GM19397 (cell line): ENCODE measurements at regions not wholly inside any gene's neighbourhood (a gene's known extent, or its start where the extent isn't known, plus 50 kb on each side); places are given as distances from the start of the nearest gene placed in this dataset.

Source experiments
- ATAC-seq: cut with Tn5 transposase; IDR thresholded peaks from one replicate; pipeline ENCODE4 v1.9.1; 2021; ENCODE audit warnings: mild to moderate bottlenecking, moderate library complexity; ENCODE audit not compliant: unreplicated experiment

DNA sequence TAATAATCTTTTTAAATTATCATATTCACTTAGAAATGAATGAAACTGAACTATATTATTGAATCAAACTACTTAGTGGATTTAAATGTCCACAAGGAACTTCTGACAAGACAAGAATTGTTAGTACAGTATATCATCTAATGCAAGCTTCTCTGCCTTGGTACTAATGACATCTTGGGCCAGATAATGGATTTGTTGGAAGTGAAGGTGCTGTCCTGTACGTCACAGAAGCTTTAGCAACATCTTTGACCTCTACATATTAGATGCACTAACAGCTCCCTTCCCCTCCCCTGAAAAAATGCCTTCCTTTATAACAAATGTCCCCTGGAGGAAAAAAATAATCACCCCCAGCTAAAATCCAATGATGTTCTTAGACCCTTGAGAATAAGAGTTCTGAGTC is 695.8 kb upstream of the EYS start:
- ATAC-seq = no peak

DNA sequence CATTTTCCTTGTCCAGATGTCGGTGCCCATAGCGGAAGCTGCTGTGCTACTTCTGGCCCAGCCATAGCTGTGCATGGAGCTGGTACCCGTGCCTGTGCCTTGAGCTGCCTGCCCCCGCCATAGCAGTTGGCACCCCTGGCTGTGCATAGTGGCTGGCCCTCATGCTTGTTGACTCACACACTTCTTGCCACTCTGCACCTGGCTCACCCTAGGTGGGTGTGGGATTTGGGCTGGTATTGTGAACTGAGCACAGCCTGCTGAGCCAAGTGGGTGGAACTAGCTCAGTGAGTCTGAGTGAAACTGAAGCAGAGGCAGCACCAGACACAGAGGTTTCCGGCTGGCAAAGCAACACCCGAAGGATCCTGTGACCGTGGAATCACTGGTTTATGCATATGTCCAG is 689.5 kb upstream of the EYS start:
- ATAC-seq = no peak

DNA sequence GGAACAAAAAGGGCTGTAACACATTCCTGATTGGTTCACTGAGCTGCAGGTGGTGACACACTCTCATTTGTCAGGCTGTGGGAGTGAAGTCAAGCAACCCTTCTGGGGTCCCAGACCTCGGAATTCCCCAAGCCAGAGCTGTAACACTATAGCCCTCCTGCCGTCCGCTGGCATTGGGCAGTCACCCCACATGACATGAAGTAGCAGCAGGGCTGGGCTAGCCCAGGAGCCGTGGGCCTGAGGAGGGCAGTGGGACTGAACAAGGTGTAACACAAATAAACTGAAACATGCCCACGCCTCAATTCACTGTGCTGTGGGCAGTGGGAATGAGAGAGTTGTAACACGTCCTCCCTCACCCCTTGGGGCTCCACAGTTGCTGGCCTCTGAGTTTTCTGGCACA is 689.1 kb upstream of the EYS start:
- ATAC-seq = no peak

DNA sequence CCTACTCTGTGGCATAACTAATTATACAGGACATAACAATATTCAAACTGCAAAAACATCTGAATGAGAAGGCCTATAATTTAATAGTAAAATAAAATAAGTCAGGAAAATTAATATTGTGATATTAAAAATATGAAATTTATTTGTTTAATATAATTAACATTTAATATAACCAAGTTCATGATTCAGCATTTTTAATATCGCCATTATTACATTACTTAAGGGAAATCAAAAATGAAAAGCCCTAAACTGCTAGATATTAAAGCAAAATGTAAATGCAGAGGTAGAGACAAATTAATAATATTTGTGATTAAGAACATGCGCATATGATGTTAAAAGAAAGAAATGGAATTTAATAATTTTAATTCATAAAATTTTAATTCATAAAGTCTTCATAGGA is 683.4 kb upstream of the EYS start:
- ATAC-seq = no peak

DNA sequence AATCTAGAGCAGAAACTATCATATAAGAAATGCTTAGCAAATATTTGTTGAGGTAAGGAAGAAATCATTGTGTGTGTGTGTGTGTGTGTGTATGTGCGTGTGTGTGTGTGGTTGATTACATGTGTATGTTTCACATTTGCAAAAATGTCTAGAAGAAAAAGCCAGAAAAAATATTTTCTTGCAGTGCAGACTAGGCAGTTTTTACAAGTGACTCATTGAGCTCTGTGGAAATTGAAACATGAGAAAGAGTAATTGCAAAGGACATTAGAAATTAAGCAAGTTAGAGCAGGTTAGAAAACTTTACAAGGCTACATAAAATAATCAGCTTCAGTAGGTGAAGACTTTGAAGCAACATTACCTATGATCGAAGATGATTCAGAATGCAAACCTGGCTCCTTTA is 669.0 kb upstream of the EYS start:
- no peak for ATAC-seq

DNA sequence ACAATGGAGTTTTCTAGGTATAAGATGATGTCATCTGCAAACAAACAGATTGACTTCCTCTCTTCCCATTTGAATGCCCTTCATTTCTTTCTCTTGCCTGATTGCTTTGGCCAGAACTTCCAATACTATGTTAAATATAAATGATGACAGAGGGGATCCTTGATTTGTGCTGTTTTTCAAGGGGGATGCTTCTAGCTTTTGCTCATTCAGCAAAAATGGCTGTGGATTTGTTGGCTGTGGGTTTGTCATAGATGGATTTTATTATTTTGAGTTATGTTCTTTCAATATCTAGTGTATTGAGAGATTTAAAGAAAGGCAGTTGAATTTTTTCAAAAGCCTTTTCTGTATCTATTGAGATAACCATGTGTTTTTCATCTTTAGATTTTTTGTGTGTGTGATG is 662.4 kb upstream of the EYS start:
- no peak for ATAC-seq

DNA sequence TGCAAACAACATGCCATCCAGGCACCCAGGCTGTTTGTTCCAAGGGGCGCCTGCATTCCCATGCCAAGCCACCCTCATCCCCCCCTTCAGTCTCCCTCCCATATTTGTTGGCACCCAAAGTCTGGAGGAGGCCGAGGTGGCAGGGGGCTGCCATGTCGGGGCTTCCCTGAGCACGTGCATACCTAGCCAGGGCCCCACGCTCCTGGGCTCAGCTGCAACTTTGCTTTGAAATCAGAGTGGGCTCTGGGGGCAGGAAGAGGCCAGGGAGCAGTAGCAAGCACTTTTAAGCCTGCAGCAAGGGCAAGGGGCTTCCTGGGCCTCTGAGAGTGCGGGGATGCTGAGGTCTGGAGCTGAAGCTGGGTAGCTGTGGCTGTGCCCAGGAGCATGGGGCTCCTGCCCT is 655.9 kb upstream of the EYS start:
- no peak for ATAC-seq

DNA sequence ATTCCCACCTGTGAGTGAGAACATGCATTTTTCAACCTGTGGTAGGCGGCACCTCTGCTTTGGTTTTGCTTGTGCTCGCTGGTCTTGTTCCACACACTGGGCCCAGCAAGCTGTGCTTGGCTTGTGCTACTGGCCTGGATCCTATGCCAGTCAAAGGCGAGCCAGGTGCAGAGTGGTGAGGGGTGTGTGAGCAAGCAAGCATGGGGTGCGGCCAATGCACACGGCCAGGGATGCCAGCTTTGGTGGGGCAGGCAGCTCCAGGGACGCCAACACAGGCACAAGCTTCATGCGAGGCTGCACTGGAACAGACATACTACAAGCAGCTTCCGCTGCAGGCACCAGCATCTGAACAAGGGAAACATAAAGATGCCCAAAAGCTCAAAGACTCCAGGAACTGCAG is 654.9 kb upstream of the EYS start:
- ATAC-seq = no peak

DNA sequence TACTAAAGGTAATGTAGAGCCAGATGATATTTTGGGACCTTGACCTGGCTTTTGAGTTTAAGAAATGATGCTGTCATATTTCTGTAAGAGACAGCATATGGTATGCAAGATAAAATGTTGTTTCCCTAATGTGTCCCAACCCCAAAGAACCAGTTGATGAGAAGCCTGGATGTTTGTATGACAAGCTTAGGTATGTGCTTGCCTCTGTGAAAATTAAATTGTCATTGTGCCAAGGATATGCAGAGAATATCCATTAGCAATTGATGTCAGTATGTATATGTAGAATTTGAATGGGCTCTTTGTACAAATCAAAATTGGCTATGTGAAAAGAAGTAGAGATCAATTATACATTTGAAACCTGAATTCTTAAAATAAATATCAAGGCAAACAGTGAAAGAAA is 650.8 kb upstream of the EYS start:
- no peak for ATAC-seq

DNA sequence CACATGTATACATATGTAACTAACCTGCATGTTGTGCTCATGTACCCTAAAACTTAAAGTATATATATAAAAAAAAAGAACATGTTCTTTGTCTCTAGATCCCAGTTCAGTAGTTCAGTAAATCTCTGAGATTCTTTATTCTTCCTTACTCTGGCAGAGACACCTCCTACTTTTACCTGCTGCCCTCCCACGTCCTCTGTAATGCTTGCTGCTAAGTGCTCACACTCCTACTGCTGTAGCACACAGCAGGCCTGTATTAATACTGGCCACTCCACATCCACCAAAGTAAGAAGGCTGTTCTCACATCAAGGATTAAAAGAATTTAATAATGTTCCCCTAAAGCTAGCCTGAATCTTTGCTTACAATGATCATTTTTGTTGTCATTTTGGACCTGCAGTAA is 648.4 kb upstream of the EYS start:
- no peak for ATAC-seq

DNA sequence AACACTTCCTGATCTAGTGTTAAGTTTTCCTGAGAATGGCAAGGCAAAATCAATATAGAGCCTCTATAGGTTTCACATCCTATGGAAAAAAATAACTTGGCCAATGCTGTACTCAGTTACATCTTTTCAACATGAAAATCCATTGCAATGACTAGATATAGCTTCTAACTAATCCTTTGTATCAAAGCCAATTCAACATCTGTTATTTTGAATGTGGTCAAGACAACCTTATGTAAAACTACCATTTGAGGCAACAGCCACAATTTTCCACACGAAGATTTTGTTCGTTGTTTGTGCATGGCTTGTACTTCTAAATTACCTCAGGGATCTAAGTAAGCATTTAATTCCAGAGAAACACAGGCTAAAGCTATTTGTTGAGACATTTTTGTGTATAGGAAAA is 637.8 kb upstream of the EYS start:
- ATAC-seq = no peak

DNA sequence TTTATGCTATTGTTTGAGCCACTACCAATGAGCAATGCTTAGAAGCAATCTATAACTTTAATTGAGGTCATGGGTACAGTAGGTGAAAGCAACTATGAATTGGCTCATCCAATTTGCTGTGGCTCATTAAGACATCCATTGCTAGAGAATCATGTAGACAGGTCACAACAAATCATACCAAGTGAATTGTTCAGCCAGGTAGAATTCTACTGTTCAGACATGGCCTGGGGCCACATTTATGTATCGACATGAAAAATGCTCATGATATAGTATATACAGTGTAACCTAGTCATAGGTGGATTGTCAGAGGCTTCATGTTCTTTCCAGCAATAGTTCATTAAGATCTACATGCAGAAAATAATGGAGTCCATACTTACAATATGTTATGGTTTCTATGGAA is 633.7 kb upstream of the EYS start:
- no peak for ATAC-seq

DNA sequence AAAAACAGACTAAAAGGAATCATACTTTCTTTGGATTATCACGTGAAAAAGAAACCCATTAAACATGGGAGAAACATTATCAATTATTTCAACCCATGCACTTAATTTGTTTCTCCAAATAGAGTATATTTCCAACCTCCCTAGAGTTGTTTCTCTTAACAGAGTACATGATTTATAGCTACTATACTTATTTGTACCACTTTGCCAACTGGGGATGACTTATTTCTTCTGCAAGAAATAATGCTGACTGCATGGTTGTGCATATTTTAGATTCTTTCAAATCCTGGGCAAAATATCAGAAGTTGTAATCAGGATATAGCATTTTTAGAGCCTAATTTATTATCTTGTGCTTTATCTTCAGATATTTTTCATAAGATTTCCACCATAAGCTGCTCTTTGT is 629.1 kb upstream of the EYS start:
- no peak for ATAC-seq

DNA sequence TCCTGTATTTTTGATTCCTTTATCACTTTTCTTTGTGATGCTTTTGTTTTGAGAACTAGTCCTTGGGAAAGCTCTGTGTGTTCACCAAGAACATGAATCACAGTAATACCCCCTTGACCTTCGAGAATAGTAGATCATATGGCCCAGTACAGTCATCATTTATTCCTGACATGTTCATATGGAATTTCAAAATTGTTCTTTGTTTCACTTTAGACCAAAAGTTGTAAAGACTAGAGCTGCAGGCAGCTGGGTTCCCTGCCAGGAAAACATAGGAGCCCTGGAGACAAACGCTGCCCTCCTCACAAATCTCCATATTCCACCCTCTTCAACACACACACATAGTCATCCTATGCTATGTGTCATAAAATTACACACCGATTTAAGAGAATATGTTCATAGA is 621.2 kb upstream of the EYS start:
- ATAC-seq = no peak

DNA sequence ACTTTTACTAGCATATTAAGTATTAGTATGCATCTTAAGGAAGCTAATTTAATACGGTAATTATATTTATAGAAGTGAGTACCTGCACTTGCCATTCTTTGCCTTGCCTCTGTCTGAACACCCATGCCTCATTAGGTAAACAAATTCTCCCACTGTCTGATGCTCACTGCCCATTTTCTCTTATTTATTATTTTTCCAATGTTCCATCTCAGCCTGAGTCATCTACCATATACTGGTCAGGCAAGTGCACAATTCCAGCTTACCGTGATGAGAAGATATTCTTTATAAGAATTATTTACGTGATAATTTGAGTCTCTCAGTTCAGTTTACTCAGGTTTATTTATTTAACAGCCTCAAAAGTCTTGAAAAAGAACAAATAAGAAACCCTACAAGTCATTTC is 619.2 kb upstream of the EYS start:
- ATAC-seq = no peak

DNA sequence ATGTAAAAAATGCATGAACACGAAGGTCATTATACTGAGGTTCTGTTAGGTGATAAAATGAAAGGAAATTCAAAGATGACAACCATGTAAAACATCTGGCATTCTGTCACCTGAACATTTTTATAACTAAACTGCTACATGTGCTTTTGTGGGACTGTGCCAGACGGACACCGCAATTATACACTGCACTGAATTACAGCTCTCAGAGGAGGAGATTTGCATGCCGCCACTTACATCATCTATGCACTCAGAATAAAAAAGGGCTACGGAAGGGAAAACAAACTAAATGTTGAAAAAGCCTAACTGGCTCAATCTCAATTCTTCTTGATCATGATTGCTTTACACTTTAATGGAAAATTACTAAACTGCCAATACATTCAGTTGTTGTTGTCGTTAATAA is 614.0 kb upstream of the EYS start:
- ATAC-seq = no peak

DNA sequence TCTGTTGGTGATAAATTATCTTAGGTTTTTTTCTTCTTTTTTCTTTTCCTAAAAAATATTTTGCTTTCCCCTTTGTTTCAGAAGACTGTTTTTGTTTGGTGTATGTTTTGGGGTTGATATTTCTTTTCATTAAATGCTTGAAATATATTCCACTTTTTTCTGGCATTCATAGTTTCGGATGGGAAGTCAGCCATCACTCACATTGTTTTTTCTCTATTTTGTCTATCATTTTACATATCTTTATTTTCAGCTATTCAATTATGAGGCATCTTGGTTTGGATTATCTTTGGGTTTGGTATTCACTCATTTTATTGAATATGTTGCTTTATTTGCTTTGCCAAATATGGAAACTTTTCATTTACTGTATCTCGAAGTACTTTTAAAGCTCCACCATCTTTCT is 600.5 kb upstream of the EYS start:
- ATAC-seq = no peak

DNA sequence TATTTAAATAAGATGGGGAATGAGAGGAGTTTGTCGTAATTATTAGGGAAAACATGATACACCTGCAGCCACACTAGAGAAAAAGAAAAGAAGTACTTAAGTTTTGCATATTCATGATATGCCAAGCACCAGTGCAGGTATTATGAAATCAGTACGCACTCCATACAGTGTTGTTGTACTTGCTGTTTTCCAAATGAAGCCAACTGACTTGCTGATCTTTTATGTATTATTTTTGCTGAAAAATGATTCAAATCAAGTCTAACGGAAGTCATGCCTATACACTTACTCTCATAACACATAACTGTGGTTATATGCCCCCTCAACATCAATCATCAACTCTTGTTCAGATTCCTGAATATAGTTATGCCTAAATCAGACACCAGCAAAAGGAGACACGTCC is 584.9 kb upstream of the EYS start:
- ATAC-seq = no peak

DNA sequence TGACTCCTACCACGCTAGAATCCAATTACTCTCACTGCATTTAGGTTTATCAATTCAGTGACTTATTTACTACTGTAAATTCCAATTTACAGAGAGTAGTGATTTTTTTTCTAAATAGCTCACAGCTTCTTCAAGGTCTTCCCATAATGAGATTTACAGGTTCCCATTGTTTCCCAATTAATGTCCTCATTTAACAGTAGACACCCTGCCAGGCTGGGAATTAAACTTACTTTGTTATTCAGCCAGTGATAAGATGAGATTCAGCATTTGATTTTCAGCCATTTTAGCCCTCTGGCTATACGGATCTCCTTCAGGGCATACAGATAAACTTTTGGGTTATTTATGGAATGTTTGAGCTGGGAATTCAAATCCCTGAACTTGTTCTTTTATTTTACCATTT is 582.9 kb upstream of the EYS start:
- no peak for ATAC-seq

DNA sequence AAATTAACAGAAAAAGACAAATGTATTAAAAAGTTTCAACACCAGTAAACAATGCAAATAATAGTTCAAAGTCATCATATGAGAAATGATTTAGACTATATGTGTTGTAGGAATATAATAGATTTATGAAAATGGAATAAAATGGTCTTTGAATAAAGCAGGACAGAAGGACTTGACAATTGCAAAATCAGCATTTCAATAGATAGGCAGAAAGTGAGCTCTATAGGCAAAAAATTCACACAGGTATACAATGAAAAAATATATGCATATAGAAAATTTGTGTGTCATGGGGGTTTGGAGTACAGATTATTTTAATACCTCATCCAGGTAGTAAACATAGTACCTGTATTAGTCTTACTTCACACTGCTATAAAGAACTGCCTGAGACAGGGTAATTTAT is 571.1 kb upstream of the EYS start:
- no peak for ATAC-seq

DNA sequence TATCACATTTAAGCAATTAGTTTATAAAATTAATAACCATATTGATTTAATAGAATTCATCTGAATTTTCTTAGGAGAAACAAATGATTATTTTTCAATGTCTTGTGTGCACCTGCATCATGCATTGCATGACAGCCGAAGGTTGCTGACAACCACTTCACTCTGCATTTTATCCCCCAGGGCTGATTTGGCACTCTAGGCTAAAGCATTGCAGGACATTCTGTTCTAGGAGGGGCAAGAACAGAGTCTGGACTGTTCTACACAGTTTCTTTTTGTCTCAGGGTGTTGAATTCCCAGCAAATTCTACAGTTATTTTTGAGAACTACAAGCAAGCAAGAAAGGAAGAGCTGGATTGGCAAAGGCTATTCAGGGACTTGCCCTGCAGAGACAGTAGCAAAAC is 570.4 kb upstream of the EYS start:
- no peak for ATAC-seq

DNA sequence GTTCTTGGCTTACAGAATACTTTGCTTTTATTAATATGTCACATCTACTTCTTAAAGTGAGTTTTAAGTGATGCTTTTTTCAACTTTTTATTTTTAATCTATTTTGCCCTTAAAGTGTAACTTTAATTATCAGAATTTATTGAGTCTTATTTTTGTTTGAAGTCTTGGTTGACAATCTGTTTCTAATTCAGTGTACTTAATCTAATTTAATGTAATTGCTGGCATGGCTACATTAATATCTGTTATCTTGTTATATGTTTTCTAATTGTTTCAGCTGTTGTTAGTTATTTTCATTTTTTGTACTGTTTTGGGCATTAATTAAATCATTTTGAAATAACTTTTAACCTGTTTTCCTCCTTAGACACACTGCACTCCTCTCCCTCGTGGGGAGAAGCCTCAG is 558.7 kb upstream of the EYS start:
- no peak for ATAC-seq

DNA sequence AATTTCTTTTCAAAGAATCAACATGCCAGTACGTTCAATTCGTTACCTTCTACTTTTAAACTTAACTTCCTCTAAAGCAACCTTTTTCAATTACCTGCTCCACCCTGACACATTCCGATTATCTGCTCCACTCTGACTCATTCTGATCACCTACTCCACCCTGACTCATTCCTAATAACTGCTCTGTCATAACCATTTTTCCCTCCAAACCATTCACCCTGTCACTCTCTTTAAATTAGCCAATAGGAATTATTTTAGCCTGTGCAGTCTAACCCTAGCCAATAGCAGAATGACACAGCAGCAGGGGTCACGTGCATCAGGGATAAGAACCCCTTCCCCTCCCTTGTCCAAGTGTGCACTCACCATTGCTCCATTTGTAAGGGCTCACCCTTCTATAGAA is 557.4 kb upstream of the EYS start:
- ATAC-seq = no peak
